ENCODE measurements at regions not wholly inside any gene's neighbourhood (a gene's known extent, or its start where the extent isn't known, plus 50 kb on each side); places are given as distances from the start of the nearest gene placed in this dataset.

DNA sequence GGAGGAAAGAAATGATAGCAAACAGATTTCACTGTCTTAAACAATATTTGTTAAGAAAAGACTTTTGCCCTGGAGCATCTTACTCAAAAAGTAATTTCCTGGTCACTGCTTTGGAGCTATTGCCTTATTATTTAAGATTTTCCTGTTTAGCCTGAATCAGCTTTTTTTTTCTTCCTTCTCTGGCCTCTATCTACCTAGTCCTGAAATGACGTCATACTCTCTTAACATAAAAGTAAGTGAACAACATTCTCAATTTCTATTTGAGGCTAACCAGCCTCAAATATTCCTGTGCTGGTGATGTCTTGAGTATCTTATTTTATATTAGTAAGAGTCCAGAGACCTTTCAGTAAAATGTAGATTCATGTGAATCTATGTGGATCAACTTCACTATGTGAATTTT, 221.9 kb upstream of the ALCAM start (continued):
- TF ChIP-seq BCL11A (IDR thresholded peaks at IDR 0.05; ENCODE audit: low read depth in 2 of 2, low read length in 2 of 2) (no peak), SUZ12 (IDR thresholded peaks at IDR 0.05; ENCODE audit: low read length) (no peak), RFX5 (IDR thresholded peaks at IDR 0.05; ENCODE audit: borderline replicate concordance, low read depth, low read length) (no peak), RBBP5 (IDR thresholded peaks at IDR 0.05; ENCODE audit: borderline replicate concordance, low read depth, low read length) (no peak), YY1 (IDR thresholded peaks at IDR 0.05; ENCODE audit: low read depth, low read length) (no peak), JUN (IDR thresholded peaks at IDR 0.05; ENCODE audit: low read depth, low read length) (no peak)
